Sciatic nerve (tissue), 2 donors: ENCODE measurements at regions not wholly inside any gene's neighbourhood (a gene's known extent, or its start where the extent isn't known, plus 50 kb on each side); places are given as distances from the start of the nearest gene placed in this dataset.
"Not testable (repeated sequence)": the region's sequence is repeated elsewhere in the genome, so short reads cannot be mapped to it uniquely, and the experiment has no call there.

ENCODE experiments used
- ATAC-seq: fragments of 200-7000 bp; cut with Tn5 transposase; one replicate; pipeline ENCODE4 v1.9.1; 2020; ENCODE audit warnings: mild to moderate bottlenecking, moderate library complexity
- DNase-seq: peaks from one replicate; pipeline ENCODE4 v3.0.0-alpha.2; 2020; ENCODE audit warnings: low spot score
- intact Hi-C: fragments of 100-400 bp; cut with DNase I; formaldehyde crosslinking; loops from one replicate; pipeline ENCODE4 v1.14.2; 2022
- donor health status: DM: no; HTN: no; CAD: no.
- donor health status: DM: no; HTN: no; CAD: no.

- DNase-seq, result peak; percentile 78
- intact Hi-C loops, result no loop called here
- peak; percentile 92 for ATAC-seq
Observed at GRCh38 chr15:96181873-96182301, 148.6 kb upstream of the NR2F2 start.

- DNase-seq (no peak), ATAC-seq (peak; percentile 8)
- intact Hi-C loops, result no loop called here
Observed at GRCh38 chr15:96182736-96183513, 147.6 kb upstream of the NR2F2 start.

GRCh38 chr15:96183514-96183850, 147.0 kb upstream of the NR2F2 start:
- intact Hi-C loops, result no loop called here
- ATAC-seq (peak; percentile 13), DNase-seq (no peak)

GRCh38 chr15:96183867-96184266, 146.6 kb upstream of the NR2F2 start:
- no peak for ATAC-seq
- intact Hi-C loops, result no loop called here
- DNase-seq, result no peak

GRCh38 chr15:96184297-96184696, 146.2 kb upstream of the NR2F2 start:
- DNase-seq (no peak), ATAC-seq (no peak)
- intact Hi-C loops, result no loop called here

GRCh38 chr15:96186105-96186504, 144.4 kb upstream of the NR2F2 start:
- intact Hi-C loops, result no loop called here
- DNase-seq (no peak), ATAC-seq (no peak)

- intact Hi-C loops, result no loop called here
- ATAC-seq (peak; percentile 31), DNase-seq (no peak)
Observed at GRCh38 chr15:96187341-96188305, 142.9 kb upstream of the NR2F2 start.

- no peak for ATAC-seq
- intact Hi-C loops, result no loop called here
- no peak for DNase-seq
Observed at GRCh38 chr15:96197721-96198120, 132.8 kb upstream of the NR2F2 start.

GRCh38 chr15:96199111-96199510, 131.4 kb upstream of the NR2F2 start:
- intact Hi-C loops, result no loop called here
- DNase-seq, result no peak
- no peak for ATAC-seq

- DNase-seq (no peak), ATAC-seq (no peak)
- intact Hi-C loops, result no loop called here
Observed at GRCh38 chr15:96200357-96200967, 130.0 kb upstream of the NR2F2 start.

GRCh38 chr15:96201696-96202095, 128.8 kb upstream of the NR2F2 start:
- intact Hi-C loops, result no loop called here
- DNase-seq, result no peak
- ATAC-seq, result no peak

- DNase-seq, ATAC-seq, intact Hi-C loops: not testable (repeated sequence)
Observed at GRCh38 chr15:96205588-96205987, 124.9 kb upstream of the NR2F2 start.

GRCh38 chr15:96207377-96208006, 123.0 kb upstream of the NR2F2 start:
- intact Hi-C loops, result no loop called here
- ATAC-seq, result no peak
- DNase-seq, result no peak

GRCh38 chr15:96209285-96209735, 121.2 kb upstream of the NR2F2 start:
- ATAC-seq (no peak), DNase-seq (no peak)
- intact Hi-C loops, result no loop called here

GRCh38 chr15:96213045-96213444, 117.5 kb upstream of the NR2F2 start:
- DNase-seq, result no peak
- intact Hi-C loops, result no loop called here
- no peak for ATAC-seq

- no peak for DNase-seq
- no peak for ATAC-seq
- intact Hi-C loops, result no loop called here
Observed at GRCh38 chr15:96213896-96214295, 116.6 kb upstream of the NR2F2 start.

- ATAC-seq, intact Hi-C loops, DNase-seq: not testable (repeated sequence)
Observed at GRCh38 chr15:96216481-96216880, 114.0 kb upstream of the NR2F2 start.

GRCh38 chr15:96217983-96218382, 112.5 kb upstream of the NR2F2 start:
- intact Hi-C loops, result no loop called here
- ATAC-seq, result no peak
- no peak for DNase-seq
